ENCODE measurements at regions not wholly inside any gene's neighbourhood (a gene's known extent, or its start where the extent isn't known, plus 50 kb on each side); places are given as distances from the start of the nearest gene placed in this dataset.

DNA sequence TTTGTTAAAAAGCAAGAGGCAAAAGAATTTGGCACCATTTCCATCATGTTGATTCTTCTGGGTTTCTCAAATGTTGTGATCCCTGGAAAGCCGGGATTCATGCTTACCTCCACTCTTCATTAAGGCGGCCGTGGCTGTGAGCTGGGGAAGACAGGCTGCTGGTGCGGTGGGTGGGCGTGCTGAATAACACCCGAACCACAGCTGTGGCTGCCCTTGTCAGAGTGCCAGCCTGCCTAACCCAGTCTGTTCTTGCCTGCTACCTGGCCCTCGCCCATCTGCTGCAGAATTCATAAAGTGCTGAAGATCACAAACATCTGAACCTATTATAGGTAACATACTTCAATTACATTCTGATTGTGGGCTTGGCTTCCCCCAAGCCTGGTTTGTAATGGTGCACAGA lies 95.8 kb upstream of the RCN1 start:
- TF ChIP-seq, protein P1, sequence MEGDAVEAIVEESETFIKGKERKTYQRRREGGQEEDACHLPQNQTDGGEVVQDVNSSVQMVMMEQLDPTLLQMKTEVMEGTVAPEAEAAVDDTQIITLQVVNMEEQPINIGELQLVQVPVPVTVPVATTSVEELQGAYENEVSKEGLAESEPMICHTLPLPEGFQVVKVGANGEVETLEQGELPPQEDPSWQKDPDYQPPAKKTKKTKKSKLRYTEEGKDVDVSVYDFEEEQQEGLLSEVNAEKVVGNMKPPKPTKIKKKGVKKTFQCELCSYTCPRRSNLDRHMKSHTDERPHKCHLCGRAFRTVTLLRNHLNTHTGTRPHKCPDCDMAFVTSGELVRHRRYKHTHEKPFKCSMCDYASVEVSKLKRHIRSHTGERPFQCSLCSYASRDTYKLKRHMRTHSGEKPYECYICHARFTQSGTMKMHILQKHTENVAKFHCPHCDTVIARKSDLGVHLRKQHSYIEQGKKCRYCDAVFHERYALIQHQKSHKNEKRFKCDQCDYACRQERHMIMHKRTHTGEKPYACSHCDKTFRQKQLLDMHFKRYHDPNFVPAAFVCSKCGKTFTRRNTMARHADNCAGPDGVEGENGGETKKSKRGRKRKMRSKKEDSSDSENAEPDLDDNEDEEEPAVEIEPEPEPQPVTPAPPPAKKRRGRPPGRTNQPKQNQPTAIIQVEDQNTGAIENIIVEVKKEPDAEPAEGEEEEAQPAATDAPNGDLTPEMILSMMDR (IDR thresholded peaks at IDR 0.05): no peak
- no peak for TF ChIP-seq POLR2A (IDR thresholded peaks at IDR 0.05)
